CD4-positive, alpha-beta T cell treated with Interleukin-6 at 100 ng/mL for 8 hours (primary cell): ENCODE measurements at regions not wholly inside any gene's neighbourhood (a gene's known extent, or its start where the extent isn't known, plus 50 kb on each side); places are given as distances from the start of the nearest gene placed in this dataset.

Experiments
- DNase-seq: peaks from one replicate; pipeline ENCODE4 v3.0.0-alpha.2; 2020; ENCODE audit warnings: mixed read lengths, low spot score

GRCh38 chr2:57711991-57712390 is 334.6 kb upstream of the VRK2 start:
- DNase-seq = no peak

DNA sequence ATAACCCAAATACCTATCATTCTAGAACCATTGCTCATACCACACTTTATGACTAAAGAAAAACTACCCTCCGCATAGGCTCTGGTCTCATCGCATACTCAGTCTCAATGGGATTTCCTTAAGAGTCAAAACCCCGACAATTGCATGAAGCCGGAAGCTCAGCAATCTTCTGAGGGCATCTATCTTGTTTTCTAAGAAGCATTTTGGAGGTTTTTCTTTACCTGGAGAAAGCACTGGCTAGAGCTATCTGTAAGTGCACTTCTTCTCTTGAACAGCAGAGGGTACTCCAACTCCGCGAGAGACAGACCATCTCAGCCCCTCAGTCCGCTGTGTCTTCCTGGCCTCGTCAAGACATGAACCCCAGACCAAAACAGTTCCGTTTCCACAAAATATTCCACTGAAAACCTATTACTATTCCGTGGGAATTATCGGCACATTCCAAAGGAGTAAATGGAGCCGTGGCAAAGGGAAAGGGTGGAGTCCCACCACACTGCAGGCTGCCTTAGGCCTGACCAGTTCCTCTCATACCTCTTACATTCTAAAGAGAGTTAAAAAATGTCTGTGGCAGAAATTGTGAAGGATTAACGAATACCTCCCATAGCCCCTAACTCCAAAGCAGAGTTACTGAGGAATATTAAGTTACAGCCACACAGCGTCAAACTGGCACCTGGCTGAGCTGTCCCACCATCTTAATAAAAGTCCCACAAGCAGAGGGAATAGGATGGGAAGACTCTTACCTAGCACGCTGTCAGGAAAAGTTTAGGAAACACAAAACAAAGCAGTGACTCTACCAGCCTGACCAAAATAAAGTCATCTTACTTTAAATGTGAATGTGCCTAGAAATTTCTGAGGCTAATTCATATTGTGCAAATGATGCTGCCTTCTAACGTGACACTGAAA is 325.6 kb upstream of the VRK2 start:
- no peak for DNase-seq

DNA sequence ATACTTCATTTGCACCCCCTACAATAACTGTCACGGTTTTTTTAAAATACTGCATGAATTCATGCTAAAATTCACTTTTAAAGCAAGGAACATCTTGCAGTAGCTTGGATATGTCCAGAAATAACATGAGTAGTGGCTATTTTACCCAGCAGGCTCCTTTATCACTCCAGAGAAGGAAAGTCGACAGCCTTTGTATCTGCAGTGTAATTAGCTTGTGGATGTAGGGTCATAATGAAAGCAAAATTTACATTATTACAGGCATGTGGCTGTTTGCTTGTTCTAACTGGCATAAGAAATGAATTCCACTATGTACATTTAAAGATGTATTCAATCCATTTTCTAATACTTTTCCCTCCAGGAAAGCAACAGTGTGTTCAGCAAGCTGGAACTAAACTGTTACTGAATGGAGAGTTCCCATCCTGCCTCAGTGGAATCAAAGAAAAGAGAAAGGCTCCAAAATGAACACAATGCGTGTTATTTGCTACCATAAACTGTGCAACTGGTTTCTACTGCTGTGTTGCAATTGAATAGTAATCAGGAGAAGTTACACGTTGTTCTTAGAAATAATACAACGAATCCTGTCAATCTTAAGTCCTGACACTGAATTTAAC is 321.2 kb upstream of the VRK2 start:
- no peak for DNase-seq

DNA sequence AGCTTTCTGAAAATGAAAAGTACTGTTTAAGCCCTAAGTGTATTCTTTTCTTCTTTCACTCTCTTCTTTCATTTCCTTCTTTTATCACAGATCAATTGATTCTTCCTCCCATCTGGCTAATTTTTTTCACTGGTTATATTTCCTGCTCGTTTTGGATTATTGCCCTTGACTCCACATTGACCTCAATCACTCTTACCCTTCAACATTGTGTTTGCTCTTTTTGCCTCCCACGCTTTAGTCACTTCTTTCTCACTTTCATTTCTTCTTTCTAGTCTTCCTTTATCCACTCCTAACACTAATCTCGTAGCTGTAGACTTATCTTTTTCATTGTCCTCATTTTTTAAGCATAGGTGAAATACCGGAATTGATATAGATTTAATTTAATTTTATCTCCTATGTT is 320.3 kb upstream of the VRK2 start:
- no peak for DNase-seq

DNA sequence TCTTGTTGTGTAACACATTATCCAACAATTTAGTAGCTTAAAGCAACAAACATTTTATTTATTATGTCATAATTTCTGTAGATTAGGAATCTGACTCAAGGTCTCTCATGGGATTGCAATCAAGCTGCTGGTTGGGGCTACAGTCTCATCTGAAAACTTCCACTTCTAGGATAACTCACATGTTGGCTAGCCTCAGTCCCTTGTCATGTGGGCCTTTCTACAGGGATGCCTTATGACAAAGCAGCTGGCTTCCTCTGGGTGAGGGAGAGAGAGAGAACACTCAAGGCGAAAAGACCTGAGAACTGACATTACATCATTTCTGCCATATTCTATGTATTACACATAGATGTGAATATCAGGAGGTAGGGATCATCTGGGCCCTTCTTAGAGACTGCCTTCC is 317.9 kb upstream of the VRK2 start:
- DNase-seq = no peak

- no peak for DNase-seq
Observed at GRCh38 chr2:57733956-57734355, 312.6 kb upstream of the VRK2 start.

- DNase-seq = no peak
Observed at GRCh38 chr2:57740891-57741290, 305.7 kb upstream of the VRK2 start.

DNA sequence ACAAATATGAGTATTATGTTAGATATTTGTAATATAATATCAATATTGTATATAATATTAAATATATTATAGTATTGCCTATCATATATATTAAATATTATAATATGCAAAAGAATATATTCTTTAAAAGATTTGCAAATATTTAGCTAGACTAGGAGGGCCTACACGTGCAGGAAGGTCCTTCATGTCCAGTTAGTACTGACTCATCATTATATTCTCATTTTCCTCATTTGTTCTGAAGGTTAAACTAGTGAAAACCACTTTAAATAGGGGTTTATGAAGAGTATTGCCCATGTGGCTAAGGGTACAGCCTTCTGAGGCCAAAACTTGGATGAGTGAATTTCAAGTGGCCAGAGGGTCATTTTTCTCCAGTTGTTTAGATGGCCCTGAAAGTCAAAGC is 293.0 kb upstream of the VRK2 start:
- DNase-seq = no peak

DNA sequence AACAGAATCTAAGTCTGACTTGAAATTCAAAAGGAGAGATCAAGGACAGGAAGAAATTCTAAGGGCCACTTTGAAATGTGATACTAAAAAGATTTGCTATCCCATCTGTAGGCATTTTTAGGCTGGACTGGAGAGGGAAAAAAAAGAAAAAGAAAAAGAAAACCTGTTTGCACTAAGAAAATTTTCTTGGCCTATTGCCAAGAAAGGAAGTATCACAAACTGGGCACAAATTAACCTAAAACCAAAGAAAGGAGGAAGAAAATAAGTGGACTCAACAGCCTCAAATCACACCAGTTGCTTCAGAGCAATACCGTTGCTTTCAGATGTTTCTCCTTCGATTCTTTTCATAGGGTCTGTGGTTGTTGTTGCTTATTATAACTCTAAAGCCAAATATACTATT is 287.9 kb upstream of the VRK2 start:
- DNase-seq = no peak

DNA sequence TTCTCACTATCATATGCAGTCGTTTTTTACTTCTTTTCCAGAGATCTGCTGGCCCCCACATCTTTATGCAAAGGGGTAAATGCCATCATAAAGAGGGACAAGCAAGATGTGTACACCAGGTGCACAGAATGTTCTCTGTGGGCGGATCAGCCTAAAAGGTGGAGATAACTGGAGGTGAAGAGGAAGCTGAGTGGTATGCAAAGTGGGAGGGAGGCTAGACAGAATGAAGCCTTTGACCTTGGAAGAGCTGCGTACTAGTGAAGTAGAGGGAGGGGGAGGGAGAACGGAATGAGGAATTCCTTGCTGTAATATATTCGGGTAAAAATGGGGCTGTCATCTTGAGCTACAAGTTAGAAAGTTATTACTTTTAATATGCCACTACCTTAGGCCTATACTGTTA is 287.5 kb upstream of the VRK2 start:
- DNase-seq = no peak

GRCh38 chr2:57759822-57760300 is 286.7 kb upstream of the VRK2 start:
- peak; percentile 53 for DNase-seq

- DNase-seq = no peak
Observed at GRCh38 chr2:57760381-57760801, 286.2 kb upstream of the VRK2 start.

DNA sequence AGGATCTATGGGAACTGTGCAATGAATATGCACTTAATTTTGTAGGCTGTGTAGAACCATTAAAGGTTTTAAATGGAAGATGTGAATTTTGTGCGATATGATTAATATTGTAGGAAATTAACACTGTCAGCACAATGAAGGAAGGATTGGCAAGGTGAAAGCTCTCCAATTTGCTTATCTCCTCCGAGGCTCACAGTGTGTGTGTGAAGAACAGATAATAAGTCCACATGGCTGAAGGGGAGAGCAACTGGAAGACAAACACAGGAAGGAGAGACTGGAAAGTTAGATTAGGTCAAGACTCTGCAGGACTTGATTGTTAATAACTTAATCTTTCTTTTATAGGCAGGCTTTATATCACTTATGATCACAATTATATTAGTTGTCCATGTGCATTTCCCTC is 269.7 kb upstream of the VRK2 start:
- no peak for DNase-seq

DNA sequence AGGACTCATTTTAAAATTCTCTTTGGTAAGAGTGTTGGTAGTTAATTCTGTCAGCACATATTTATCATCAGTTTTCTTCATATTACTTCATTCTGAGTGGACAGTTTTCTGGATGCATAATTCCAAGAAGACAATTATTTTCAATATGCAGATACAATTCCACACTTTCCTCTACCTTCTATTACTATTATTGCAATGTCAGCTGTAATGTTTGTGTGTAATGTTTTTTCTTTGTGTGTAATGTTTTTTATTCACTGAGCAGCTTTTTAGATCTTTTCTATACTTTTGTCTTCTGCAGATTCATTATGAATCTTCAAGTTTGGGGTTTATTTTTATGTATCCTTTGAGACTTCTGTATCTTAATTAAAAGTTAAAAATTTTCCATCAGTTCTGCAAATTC is 264.0 kb upstream of the VRK2 start:
- DNase-seq = no peak

GRCh38 chr2:57793310-57793709 is 253.3 kb upstream of the VRK2 start:
- no peak for DNase-seq

DNA sequence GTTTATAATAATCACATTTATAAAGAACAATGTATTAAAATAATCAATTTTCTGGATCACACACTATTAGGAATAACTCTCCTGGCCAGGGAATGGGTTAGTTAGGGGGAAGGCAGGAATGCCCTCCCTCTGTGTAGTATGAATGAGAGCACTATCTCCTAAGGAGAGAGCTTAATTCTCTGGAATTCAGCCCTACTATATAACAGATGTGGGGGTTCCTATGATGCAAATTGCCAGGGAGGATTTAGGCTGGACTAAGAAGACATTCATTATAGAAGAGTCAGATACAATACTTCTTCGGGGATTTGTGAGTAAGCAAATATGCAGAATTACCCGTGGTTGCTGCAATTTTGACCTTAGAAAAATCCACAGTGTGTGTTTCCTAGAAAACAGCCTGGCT is 250.1 kb upstream of the VRK2 start:
- DNase-seq = no peak

DNA sequence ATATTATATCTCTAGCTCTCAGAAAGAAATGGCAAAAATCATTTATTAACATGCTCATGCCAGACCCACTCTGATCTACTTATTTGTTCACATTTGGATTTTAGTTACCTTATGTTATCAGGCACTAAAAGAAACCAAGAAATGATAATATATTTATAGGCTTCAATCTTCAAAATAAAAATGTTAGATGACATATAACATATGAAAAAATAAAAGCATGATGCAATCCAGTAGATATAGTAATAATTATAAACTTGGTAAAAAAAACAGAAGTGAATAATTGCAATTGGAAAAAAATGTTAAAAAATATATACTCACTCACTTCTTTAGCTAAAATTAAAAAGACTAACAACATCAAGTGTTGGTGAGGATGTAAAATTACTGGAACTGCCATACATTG is 248.3 kb upstream of the VRK2 start:
- no peak for DNase-seq

DNA sequence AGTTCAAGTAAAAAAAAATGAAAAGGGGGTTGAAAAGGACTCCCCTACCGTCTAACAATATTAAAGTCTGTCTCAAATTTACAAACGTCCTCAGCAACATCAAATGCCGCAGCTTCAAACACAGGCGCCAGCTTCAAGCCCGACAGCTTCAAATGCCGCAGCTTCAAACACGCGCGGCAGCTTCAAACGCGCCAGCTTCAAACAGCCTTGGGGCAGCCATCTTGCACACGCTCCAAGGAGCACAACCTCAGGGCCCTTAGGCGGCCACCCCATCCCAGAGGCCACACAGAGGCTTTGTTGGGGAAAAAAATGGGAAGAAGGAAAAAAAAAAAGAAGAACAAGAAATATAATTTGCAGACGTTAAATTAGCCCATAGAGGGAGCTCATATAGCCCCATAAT is 244.4 kb upstream of the VRK2 start:
- no peak for DNase-seq

DNA sequence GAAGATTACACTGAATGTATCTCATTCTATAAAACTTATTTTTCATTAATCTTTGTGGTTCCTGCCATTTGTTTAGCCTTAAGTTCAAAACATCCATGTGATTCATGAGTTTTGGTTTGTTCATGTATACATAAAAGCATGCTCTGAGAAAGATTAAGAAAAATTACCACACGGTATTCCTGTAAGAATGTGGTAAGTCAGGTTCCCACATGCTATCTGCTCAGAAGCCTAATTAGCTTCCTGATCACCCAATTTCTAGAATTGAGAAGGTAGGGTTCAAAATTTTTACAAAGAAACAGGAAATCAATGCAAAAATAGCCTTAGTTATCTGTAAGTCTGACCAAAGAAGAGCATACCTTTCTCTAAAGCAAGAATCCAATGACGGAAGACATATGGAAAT is 241.6 kb upstream of the VRK2 start:
- DNase-seq = no peak

DNA sequence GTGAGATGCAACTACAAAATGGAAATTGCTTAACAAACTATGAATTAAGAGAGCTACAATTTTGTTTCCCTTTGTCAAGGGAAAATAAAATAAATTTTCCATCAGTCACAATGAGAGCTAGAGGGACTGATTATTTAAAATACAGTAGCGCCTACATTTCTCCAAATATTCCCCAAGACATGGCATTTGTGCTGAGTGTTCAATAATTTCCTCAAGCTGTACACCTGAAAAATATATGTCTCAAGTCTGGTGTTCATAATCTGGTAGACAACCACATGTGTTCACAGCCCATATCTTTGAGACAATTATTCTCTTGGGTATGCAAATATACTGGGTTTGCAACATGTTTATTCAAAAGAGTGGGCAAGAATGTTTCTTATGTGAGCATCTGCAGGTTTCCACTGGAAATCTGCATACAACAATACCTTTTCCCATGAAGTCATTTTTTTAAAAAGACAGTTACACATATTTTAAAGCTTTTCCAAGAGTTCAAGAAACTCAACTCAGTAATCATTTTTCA is 240.1 kb upstream of the VRK2 start:
- no peak for DNase-seq

DNA sequence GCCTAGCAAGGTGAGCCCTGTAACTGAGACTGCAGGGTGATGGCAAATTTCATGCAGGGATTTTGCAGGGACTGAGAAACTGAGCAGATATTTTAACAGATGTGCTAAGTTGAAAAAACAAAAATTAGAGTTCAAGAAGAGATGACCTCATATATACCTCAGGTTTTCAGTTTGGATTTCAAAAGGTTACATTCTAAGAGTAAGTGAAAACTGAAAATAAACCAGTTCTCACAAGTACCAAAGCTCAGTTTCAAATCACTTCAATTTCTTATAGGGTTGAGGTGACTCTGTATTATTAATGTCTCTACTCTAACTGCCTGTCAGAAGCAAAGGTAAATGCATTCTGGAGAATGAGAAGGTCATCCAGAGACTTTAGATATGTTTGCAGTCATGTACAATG is 237.4 kb upstream of the VRK2 start:
- no peak for DNase-seq

GRCh38 chr2:57821088-57821487 is 225.5 kb upstream of the VRK2 start:
- no peak for DNase-seq

DNA sequence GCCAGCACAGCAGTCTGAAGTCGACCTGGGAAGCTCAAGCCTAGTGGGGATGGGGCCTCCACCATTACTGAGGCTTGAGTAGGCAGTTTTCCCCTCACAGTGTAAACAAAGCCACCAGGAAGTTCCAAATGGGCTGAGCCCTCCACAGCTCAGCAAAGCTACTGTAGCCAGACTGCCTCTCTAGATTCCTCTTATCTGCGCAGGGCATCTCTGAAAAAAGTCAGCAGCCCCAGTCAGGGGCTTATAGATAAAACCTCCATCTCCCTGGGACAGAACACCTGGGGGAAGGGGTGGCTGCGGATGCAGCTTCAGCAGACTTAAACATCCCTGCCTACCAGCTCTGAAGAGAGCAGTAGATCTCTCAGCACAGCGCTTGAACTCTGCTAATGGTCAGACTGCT is 218.4 kb upstream of the VRK2 start:
- no peak for DNase-seq
